SK-N-SH (cell line): ENCODE measurements at regions not wholly inside any gene's neighbourhood (a gene's known extent, or its start where the extent isn't known, plus 50 kb on each side); places are given as distances from the start of the nearest gene placed in this dataset.

ENCODE experiments used
- CTCF ChIA-PET: fragments of 300-600, 350-600 bp; formaldehyde crosslinking; extraction: SDS; loops from one replicate; lab custom pipeline; 2021; lab: Yijun Ruan, JAX
- POLR2A ChIA-PET: fragments of 350-600 bp; sonication (Branson Sonifier 250); formaldehyde crosslinking; extraction: SDS; loops from one replicate; lab custom pipeline; 2020; ENCODE audit warnings: antibody characterized with exemption, inconsistent platforms; lab: Yijun Ruan, JAX
- DNase-seq: peaks from one replicate; pipeline ENCODE4 v3.0.0; 2012
- H2AFZ ChIP-seq: fragments of 200-600 bp; sonication (generic); 2 replicates; pipeline ENCODE4 v1.8.1; 2016; ENCODE audit warnings: antibody characterized with exemption, mild to moderate bottlenecking, low read depth
- H3F3A ChIP-seq: fragments of 200-600 bp; sonication (generic); replicated peaks from 2 replicates; pipeline ENCODE3; 2016; ENCODE audit warnings: antibody characterized with exemption, mild to moderate bottlenecking; ENCODE audit not compliant: insufficient read depth
- H3K27ac ChIP-seq, 2 experiments: fragments of 200-500 bp in 1 of 2; fragments of 200-600 bp in 1 of 2; sonication (Bioruptor generic) in 1 of 2; sonication (generic), shearing (Covaris generic) in 1 of 2; 2 replicates each; pipeline versions ENCODE4 v1.5.1 to v1.6.1; 2014 to 2016; ENCODE audit warnings: low read depth in 2 of 2, inconsistent platforms in 1 of 2, low read length in 1 of 2, mild to moderate bottlenecking in 1 of 2, mixed read lengths in 1 of 2
- H3K27me3 ChIP-seq: fragments of 200-600 bp; sonication (generic), shearing (Covaris generic); 2 replicates; pipeline ENCODE4 v1.6.1; 2016; ENCODE audit warnings: mixed run types; ENCODE audit not compliant: insufficient read depth
- H3K36me3 ChIP-seq, 2 experiments: fragments of 200-500 bp in 1 of 2; fragments of 200-600 bp in 1 of 2; sonication (Bioruptor generic) in 1 of 2; sonication (generic) in 1 of 2; replicated peaks in 1 of 2; 2 replicates each; pipeline versions ENCODE3 to v1.5.1; 2014 to 2016; ENCODE audit warnings: low read length in 1 of 2, mild to moderate bottlenecking in 1 of 2; ENCODE audit not compliant: insufficient read depth in 2 of 2, control insufficient read depth in 1 of 2
- H3K4me1 ChIP-seq, 2 experiments: fragments of 200-500 bp in 1 of 2; fragments of 200-600 bp in 1 of 2; sonication (Bioruptor generic) in 1 of 2; sonication (generic), shearing (Covaris generic) in 1 of 2; 2 replicates each; pipeline versions ENCODE4 v1.5.1 to v1.6.1; 2014 to 2016; ENCODE audit warnings: low read depth in 1 of 2, low read length in 1 of 2, mixed run types in 1 of 2; ENCODE audit not compliant: insufficient read depth in 2 of 2, control insufficient read depth in 1 of 2
- H3K4me2 ChIP-seq: fragments of 200-600 bp; sonication (generic), shearing (Covaris generic); 2 replicates; pipeline ENCODE4 v1.6.1; 2017; ENCODE audit warnings: mixed run types
- H3K4me3 ChIP-seq, 2 experiments: fragments of 200-500 bp in 1 of 2; fragments of 200-600 bp in 1 of 2; sonication (Bioruptor generic) in 1 of 2; sonication (generic), shearing (Covaris generic) in 1 of 2; 2 replicates each; pipeline versions ENCODE4 v1.5.1 to v1.8.1; 2014 to 2016; ENCODE audit warnings: low read depth in 2 of 2, inconsistent platforms in 1 of 2, low read length in 1 of 2, mild to moderate bottlenecking in 1 of 2, mixed read lengths in 1 of 2, moderate library complexity in 1 of 2
- H3K79me2 ChIP-seq: fragments of 200-600 bp; sonication (generic); 2 replicates; pipeline ENCODE4 v1.8.1; 2017; ENCODE audit warnings: mild to moderate bottlenecking; ENCODE audit not compliant: insufficient read depth
- H3K9ac ChIP-seq: fragments of 200-600 bp; sonication (generic); 2 replicates; pipeline ENCODE4 v1.6.1; 2017; ENCODE audit warnings: mixed run types
- H3K9me2 ChIP-seq: fragments of 200-600 bp; sonication (generic); 2 replicates; pipeline ENCODE4 v1.6.1; 2017; ENCODE audit warnings: mixed run types
- H3K9me3 ChIP-seq: fragments of 200-600 bp; sonication (generic); 2 replicates; pipeline ENCODE4 v1.6.1; 2017; ENCODE audit warnings: mixed run types, mild to moderate bottlenecking, moderate library complexity
- H4K20me1 ChIP-seq: fragments of 200-600 bp; sonication (generic); 2 replicates; pipeline ENCODE4 v1.6.1; 2017; ENCODE audit warnings: mild to moderate bottlenecking, mixed run types; ENCODE audit not compliant: insufficient read depth
- FOSL2 ChIP-seq: IDR thresholded peaks from 2 replicates; pipeline ENCODE4 v1.4.0; 2012; ENCODE audit warnings: low read depth, mild to moderate bottlenecking, moderate library complexity, borderline replicate concordance
- FOXJ3 ChIP-seq: sonication (generic); formaldehyde crosslinking; IDR thresholded peaks from 2 replicates; pipeline ENCODE4 v1.5.1; 2020; ENCODE audit warnings: mild to moderate bottlenecking, missing genetic modification reagents
- FOXM1 ChIP-seq: IDR thresholded peaks from 2 replicates; pipeline ENCODE4 v1.4.0; 2012; ENCODE audit warnings: low read depth, mild to moderate bottlenecking
- GATA2 ChIP-seq: sonication (generic); formaldehyde crosslinking; IDR thresholded peaks from 2 replicates; pipeline ENCODE4 v1.5.0; 2020; ENCODE audit warnings: mild to moderate bottlenecking, missing genetic modification reagents
- MEF2A ChIP-seq: IDR thresholded peaks from 2 replicates; pipeline ENCODE4 v1.4.0; 2012; ENCODE audit warnings: low read depth, borderline replicate concordance
- MXI1 ChIP-seq: IDR thresholded peaks from 2 replicates; pipeline ENCODE4 v1.6.1; 2012; ENCODE audit warnings: mild to moderate bottlenecking, low read depth, low read length, improper control_type of control experiment
- NRF1 ChIP-seq: IDR thresholded peaks from 2 replicates; pipeline ENCODE4 v1.6.1; 2012; ENCODE audit warnings: low read depth, mild to moderate bottlenecking, low read length
- RAD21 ChIP-seq: IDR thresholded peaks from 2 replicates; pipeline ENCODE4 v1.6.1; 2012; ENCODE audit warnings: mild to moderate bottlenecking, low read length
- RXRA ChIP-seq: IDR thresholded peaks from 2 replicates; pipeline ENCODE4 v1.4.0; 2012; ENCODE audit warnings: low read depth, mild to moderate bottlenecking, borderline replicate concordance
- TCF12 ChIP-seq: IDR thresholded peaks from 2 replicates; pipeline ENCODE4 v1.4.0; 2012
- WGBS: methylation state at CpG from one replicate; pipeline ENCODE4 v1.1.6; 2017; ENCODE audit warnings: low lambda C conversion rate; 5-methylcytosine and 5-hydroxymethylcytosine counted together
- TF ChIP-seq, protein P1 (sequence below): IDR thresholded peaks from 2 replicates; pipeline ENCODE4; 2012
- TF ChIP-seq, protein P2 (sequence below): fragments of 150-350 bp; IDR thresholded peaks from 2 replicates; pipeline ENCODE4 v1.6.1; 2017; ENCODE audit warnings: antibody characterized with exemption, low read length, low read depth, borderline replicate concordance
- TF ChIP-seq, protein P3 (sequence below): IDR thresholded peaks from 2 replicates; pipeline ENCODE4 v1.4.0; 2012; ENCODE audit warnings: low read depth, borderline replicate concordance
- TF ChIP-seq, protein P4 (sequence below): IDR thresholded peaks from 2 replicates; pipeline ENCODE4 v1.4.0; 2012; ENCODE audit warnings: low read depth

DNA sequence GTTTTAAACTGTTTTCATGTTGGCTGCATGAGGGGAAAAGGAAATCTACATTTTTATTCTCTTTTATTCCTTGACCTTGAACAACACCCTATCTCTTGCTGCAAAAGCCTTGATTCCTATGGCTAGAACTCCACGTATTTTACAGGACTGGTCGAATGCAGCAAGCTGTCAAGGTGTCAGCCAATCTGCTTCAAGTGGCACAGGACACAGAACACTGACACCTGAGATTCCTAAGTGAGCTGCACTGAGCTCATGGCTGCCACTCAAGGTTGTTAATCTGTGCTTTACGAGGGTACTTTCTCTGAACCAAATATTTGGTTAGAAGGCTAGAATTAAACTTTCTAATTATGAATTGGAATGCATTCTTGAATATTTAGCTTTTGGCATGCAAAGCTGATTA, 349.7 kb upstream of the COBL start:
- Histone ChIP-seq H3K36me3 (no peaks in the 10 kb centered on the region), H3K4me3 (no peak overlapping the region), H3K27me3 (no peaks in the 10 kb centered on the region), H3K79me2 (no peaks in the 10 kb centered on the region), H3K9me3 (peaks cover 10% of the 10 kb centered on the region), H3K9ac (no peak overlapping the region), H3K4me1 (peaks cover 0 to 2% of the 10 kb centered on the region in 2 experiments; a peak in 1 of 4 replicates), H3F3A (no peaks in the 10 kb centered on the region), H2AFZ (no peak overlapping the region), H3K4me2 (no peak overlapping the region), H4K20me1 (no peaks in the 10 kb centered on the region), H3K9me2 (no peaks in the 10 kb centered on the region; the same call in 1 of the 2 replicates), H3K27ac (no peak overlapping the region)
- CTCF ChIA-PET: interaction anchor here (1.0 to 1.3 kb wide), 2 partner anchors 13 to 28 kb away, joined by 3 to 4 read pairs; no protein-coding TSS in a partner anchor
- TF ChIP-seq, protein P1, sequence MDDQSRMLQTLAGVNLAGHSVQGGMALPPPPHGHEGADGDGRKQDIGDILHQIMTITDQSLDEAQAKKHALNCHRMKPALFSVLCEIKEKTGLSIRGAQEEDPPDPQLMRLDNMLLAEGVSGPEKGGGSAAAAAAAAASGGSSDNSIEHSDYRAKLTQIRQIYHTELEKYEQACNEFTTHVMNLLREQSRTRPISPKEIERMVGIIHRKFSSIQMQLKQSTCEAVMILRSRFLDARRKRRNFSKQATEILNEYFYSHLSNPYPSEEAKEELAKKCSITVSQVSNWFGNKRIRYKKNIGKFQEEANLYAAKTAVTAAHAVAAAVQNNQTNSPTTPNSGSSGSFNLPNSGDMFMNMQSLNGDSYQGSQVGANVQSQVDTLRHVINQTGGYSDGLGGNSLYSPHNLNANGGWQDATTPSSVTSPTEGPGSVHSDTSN: no peak
- TF ChIP-seq MXI1 (no peak), FOSL2 (no peak), MEF2A (no peak), FOXM1 (no peak), NRF1 (no peak), TCF12 (no peak), GATA2 (CRISPR knock-in tag) (no peak), FOXJ3 (CRISPR knock-in tag) (no peak), RXRA (no peak), RAD21 (no peak)
- TF ChIP-seq, protein P2, sequence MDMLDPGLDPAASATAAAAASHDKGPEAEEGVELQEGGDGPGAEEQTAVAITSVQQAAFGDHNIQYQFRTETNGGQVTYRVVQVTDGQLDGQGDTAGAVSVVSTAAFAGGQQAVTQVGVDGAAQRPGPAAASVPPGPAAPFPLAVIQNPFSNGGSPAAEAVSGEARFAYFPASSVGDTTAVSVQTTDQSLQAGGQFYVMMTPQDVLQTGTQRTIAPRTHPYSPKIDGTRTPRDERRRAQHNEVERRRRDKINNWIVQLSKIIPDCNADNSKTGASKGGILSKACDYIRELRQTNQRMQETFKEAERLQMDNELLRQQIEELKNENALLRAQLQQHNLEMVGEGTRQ: no peak
- TF ChIP-seq, protein P3, sequence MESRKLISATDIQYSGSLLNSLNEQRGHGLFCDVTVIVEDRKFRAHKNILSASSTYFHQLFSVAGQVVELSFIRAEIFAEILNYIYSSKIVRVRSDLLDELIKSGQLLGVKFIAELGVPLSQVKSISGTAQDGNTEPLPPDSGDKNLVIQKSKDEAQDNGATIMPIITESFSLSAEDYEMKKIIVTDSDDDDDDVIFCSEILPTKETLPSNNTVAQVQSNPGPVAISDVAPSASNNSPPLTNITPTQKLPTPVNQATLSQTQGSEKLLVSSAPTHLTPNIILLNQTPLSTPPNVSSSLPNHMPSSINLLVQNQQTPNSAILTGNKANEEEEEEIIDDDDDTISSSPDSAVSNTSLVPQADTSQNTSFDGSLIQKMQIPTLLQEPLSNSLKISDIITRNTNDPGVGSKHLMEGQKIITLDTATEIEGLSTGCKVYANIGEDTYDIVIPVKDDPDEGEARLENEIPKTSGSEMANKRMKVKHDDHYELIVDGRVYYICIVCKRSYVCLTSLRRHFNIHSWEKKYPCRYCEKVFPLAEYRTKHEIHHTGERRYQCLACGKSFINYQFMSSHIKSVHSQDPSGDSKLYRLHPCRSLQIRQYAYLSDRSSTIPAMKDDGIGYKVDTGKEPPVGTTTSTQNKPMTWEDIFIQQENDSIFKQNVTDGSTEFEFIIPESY: no peak
- WGBS: 2% methylated on average over 3 of the region's 3 CpGs
- POLR2A ChIA-PET: no interaction called here
- no peak for DNase-seq

DNA sequence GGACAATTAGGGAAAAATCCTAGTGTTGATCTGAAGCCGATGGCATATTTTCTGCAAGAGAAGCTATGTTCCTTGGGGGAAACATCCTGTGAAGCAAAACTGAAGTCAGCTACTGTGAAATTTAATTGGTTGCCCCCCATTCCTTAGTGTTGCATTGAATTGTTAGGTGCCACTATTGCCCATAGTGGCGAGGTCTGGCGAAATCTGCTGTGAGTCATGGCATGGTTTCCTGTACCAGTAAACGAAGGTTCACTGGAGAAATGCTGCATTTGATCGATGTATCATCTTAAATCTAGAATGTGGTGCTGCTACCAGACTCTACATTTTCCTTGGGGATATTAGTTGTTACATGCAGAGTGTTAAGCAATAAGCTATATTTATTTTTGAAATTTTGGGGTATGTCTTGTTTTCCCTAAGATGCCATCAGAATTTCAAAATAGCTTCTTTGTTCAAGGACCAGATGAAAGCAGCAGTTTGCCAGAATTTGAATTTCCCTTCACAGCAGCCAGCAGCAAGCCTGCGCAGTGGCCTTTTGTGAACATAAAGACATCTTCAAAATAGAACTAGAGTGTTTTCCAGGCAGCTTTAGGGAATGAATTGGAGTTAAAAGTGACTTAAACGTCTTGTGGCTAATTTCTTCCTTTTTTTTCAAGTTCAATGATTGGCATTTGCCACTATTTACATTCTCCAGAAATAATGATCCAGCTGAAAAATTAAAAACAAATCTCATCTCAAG, 348.6 kb upstream of the COBL start:
- ChIA-PET POLR2A (no interaction called here), CTCF (interaction anchor here (1.3 kb wide), 1 partner anchor 235 kb away, joined by 3 read pairs; no protein-coding TSS in a partner anchor)
- no peaks in the 10 kb centered on the region for H4K20me1 ChIP-seq
- H3F3A ChIP-seq: no peaks in the 10 kb centered on the region
- peaks cover 0 to 2% of the 10 kb centered on the region in 2 experiments; a peak in 1 of 4 replicates for H3K4me1 ChIP-seq
- H3K27ac ChIP-seq: no peak overlapping the region
- TF ChIP-seq NRF1: no peak
- TF ChIP-seq, protein P4, sequence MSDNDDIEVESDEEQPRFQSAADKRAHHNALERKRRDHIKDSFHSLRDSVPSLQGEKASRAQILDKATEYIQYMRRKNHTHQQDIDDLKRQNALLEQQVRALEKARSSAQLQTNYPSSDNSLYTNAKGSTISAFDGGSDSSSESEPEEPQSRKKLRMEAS: no peak
- no peak overlapping the region for H3K4me2 ChIP-seq
- no peaks in the 10 kb centered on the region for H3K79me2 ChIP-seq
- H3K36me3 ChIP-seq: no peaks in the 10 kb centered on the region
- no peaks in the 10 kb centered on the region; the same call in 1 of the 2 replicates for H3K9me2 ChIP-seq
- H2AFZ ChIP-seq: no peak overlapping the region
- DNase-seq: no peak
- peaks cover 10% of the 10 kb centered on the region for H3K9me3 ChIP-seq
- H3K4me3 ChIP-seq: no peak overlapping the region
- no peak overlapping the region for H3K9ac ChIP-seq
- WGBS: 26% methylated on average over 7 of the region's 7 CpGs
- H3K27me3 ChIP-seq: no peaks in the 10 kb centered on the region
